ENCODE measurements at regions not wholly inside any gene's neighbourhood (a gene's known extent, or its start where the extent isn't known, plus 50 kb on each side); places are given as distances from the start of the nearest gene placed in this dataset.

- TF ChIP-seq MYNN (CRISPR knock-in tag; IDR thresholded peaks at IDR 0.05; ENCODE audit: low read depth) = no peak
- TF ChIP-seq NFKBIZ (CRISPR knock-in tag; IDR thresholded peaks at IDR 0.05) = no peak
- TF ChIP-seq NR2F6 (IDR thresholded peaks at IDR 0.05) = no peak
- TF ChIP-seq NR2F6 (CRISPR knock-in tag; IDR thresholded peaks at IDR 0.05) = no peak
- TF ChIP-seq RXRB (CRISPR knock-in tag; IDR thresholded peaks at IDR 0.05; ENCODE audit: borderline replicate concordance) = no peak
Measured at GRCh38 chr13:23496255-23496654, 62.8 kb upstream of the SACS start (continued).

GRCh38 chr13:23497191-23497590 is 63.7 kb upstream of the SACS start:
- intact Hi-C loops (cut with micrococcal nuclease; ENCODE audit: unreplicated experiment) (no loop called here), in situ Hi-C loops (cut with HindIII; ENCODE audit: extremely low pct_ligation_motif_present, low pct_unique_long_range_greater_than_20kb) (no loop called here)
- Histone ChIP-seq H4K20me1 (ENCODE audit: insufficient read depth, low read length) (no peaks in the 10 kb centered on the region), H3K4me2 (ENCODE audit: low read depth, low read length) (no peak overlapping the region), H3K27ac (ENCODE audit: extremely low read length, insufficient read depth, low read length) (no peak overlapping the region), H3K36me3 (replicated peaks in 1 of 2; ENCODE audit: control insufficient read depth in 1 of 2, insufficient read depth in 2 of 2, low read length in 2 of 2) (no peaks in the 10 kb centered on the region), H3K4me1 (ENCODE audit: insufficient read depth, low read length) (no peaks in the 10 kb centered on the region), H2AFZ (ENCODE audit: low read length) (no peak overlapping the region), H3K9me3 (ENCODE audit: low read length) (no peaks in the 10 kb centered on the region), H3K79me2 (ENCODE audit: insufficient read depth, low read length) (no peaks in the 10 kb centered on the region), H3K4me3 (replicated peaks in 1 of 3; ENCODE audit: insufficient read depth in 1 of 3, low read depth in 2 of 3, low read length in 3 of 3) (no peak overlapping the region), H3K27me3 (ENCODE audit: control insufficient read depth in 1 of 2, insufficient read depth in 2 of 2, low read length in 2 of 2) (peaks cover 2 to 4% of the 10 kb centered on the region in 2 experiments; a peak in 2 of 5 replicates), H3K9ac (ENCODE audit: insufficient read depth, low read depth, low read length) (no peak overlapping the region)
- CTCF ChIA-PET (ENCODE audit: low intra/inter-chr PET ratio, low total read pairs) = no interaction called here
- no peak for FAIRE-seq
- POLR2A ChIA-PET = no interaction called here
- no TSS peak for BruUV-seq (replicated peaks)
- 64% methylated on average over 6 of the region's 6 CpGs for WGBS (ENCODE audit: low lambda C conversion rate)
- TF ChIP-seq MIER2 (CRISPR knock-in tag; IDR thresholded peaks at IDR 0.05) = no peak
- TF ChIP-seq JUNB (CRISPR knock-in tag; IDR thresholded peaks at IDR 0.05; ENCODE audit: borderline replicate concordance) = no peak
- TF ChIP-seq ADNP (CRISPR knock-in tag; IDR thresholded peaks at IDR 0.05) = no peak
- TF ChIP-seq SP1 (IDR thresholded peaks at IDR 0.05) = no peak
- no peak for TF ChIP-seq SP1 (CRISPR knock-in tag; IDR thresholded peaks at IDR 0.05)
- TF ChIP-seq ZNF660 (CRISPR knock-in tag; IDR thresholded peaks at IDR 0.05; ENCODE audit: borderline replicate concordance, low read depth) = no peak
- TF ChIP-seq ZNF282 (IDR thresholded peaks at IDR 0.05; ENCODE audit: partially characterized antibody) = no peak
- no peak for TF ChIP-seq CHD4 (IDR thresholded peaks at IDR 0.05; ENCODE audit: borderline replicate concordance, low read length)
- TF ChIP-seq ZNF770 (CRISPR knock-in tag; IDR thresholded peaks at IDR 0.05) = no peak
- ATAC-seq = no peak
- no peak for DNase-seq (ENCODE audit: low spot score)

Data from HepG2 (cell line).